Activated T-helper 17 cell treated with anti-CD3 and anti-CD28 coated beads, Interleukin-2, amount 50 U/mL, for 72 hours (primary cell): ENCODE measurements at regions not wholly inside any gene's neighbourhood (a gene's known extent, or its start where the extent isn't known, plus 50 kb on each side); places are given as distances from the start of the nearest gene placed in this dataset.

ENCODE experiments used
- ATAC-seq: fragments of 150-1000 bp; cut with Tn5 transposase; replicated peaks from 2 replicates; pipeline ENCODE4 v1.10.0; 2021; ENCODE audit warnings: mild to moderate bottlenecking, moderate library complexity
- H3K27ac Mint-ChIP-seq: one replicate; pipeline ENCODE4 v1.8.0; 2022; ENCODE audit warnings: mixed read lengths
- H3K27me3 Mint-ChIP-seq: one replicate; pipeline ENCODE4 v1.8.0; 2022; ENCODE audit warnings: mixed read lengths
- H3K36me3 Mint-ChIP-seq: one replicate; pipeline ENCODE4 v1.8.0; 2022; ENCODE audit warnings: low read depth, mild to moderate bottlenecking, mixed read lengths
- H3K4me1 Mint-ChIP-seq: one replicate; pipeline ENCODE4 v1.8.0; 2022; ENCODE audit warnings: mixed read lengths
- H3K4me3 Mint-ChIP-seq: one replicate; pipeline ENCODE4 v1.8.0; 2022; ENCODE audit warnings: mild to moderate bottlenecking, mixed read lengths
- H3K9me3 Mint-ChIP-seq: one replicate; pipeline ENCODE4 v1.8.0; 2022; ENCODE audit warnings: mixed read lengths

DNA sequence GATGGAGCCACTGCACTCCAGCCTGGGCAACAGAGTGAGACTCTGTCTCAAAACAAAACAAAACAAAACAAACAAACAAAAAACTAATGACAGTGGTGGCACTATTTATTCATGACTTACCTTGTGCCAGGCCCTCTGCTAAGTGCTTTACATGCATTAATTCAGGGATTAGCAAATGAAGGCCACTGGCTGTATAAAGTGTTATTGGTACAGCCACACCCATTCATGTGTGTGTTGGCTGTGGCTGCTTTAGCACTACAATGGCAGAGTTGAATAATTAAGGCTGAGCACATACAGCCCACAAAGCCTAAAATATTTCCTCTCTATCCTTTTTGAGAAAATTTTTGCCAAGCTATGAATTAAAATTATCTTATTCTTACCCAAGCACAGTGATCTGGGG, 531.8 kb upstream of the CDH5 start:
- no peaks in the 10 kb centered on the region for H3K9me3 Mint-ChIP-seq
- H3K36me3 Mint-ChIP-seq = no peaks in the 10 kb centered on the region
- H3K4me1 Mint-ChIP-seq = no peaks in the 10 kb centered on the region
- H3K27me3 Mint-ChIP-seq = no peaks in the 10 kb centered on the region
- no peak overlapping the region for H3K4me3 Mint-ChIP-seq
- H3K27ac Mint-ChIP-seq = no peak overlapping the region
- ATAC-seq = no peak

DNA sequence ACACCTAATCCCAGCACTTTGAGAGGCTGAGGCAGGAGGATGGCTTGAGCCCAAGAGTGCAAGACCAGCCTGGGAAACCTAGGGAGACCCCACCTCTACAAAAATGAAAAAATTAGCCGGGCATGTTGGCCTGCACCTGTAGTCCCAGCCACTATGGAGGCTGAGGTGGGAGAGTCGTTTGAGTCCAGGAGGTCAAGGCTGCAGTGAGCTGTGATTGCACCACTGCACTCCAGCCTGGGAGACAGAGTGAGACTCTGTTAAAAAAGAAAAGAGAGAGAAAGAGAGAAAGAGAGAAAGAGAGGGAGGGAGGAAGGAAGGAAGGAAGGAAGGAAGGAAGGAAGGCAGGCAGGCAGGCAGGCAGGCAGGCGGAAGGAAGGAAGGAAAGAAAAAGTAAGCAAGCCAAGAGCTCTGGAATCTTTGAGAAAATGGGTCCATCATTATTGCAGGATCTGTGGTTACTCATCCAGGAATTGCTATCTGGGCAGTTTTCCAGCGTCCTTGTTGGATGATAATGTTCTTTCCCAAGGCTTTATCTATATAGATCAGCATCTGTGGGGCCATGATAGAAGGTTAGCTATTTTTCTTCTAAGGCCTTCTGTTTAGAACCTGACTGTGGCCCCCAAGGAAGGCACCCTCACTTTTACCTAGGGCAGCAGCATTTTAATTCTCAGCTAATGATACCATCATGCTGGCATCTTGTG, 533.2 kb upstream of the CDH5 start:
- no peak overlapping the region for H3K27ac Mint-ChIP-seq
- no peaks in the 10 kb centered on the region for H3K27me3 Mint-ChIP-seq
- no peaks in the 10 kb centered on the region for H3K36me3 Mint-ChIP-seq
- ATAC-seq = no peak
- H3K4me3 Mint-ChIP-seq = no peak overlapping the region
- H3K4me1 Mint-ChIP-seq = no peaks in the 10 kb centered on the region
- no peaks in the 10 kb centered on the region for H3K9me3 Mint-ChIP-seq

DNA sequence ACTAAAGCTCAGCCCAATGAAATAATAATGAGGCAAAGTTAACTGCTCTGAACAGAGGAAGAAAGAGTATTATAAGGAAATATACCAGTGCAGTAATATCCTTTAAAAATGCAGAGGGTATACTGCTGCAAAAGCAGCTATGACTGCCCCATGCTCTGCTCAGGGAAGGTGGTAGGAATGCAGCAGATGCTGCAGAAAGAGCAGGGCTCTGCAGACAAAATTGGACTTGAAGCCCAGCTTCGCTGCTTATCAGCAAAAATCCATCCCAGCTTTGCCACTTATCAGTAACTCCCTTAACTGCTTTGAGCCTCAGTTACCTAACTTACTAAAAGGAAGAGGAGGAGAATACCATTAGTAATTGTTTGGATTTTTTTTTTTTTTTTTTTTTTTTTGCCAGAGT, 533.8 kb upstream of the CDH5 start:
- H3K27ac Mint-ChIP-seq = no peak overlapping the region
- no peak for ATAC-seq
- H3K4me1 Mint-ChIP-seq = no peaks in the 10 kb centered on the region
- peaks cover 5% of the 10 kb centered on the region for H3K27me3 Mint-ChIP-seq
- no peaks in the 10 kb centered on the region for H3K36me3 Mint-ChIP-seq
- H3K9me3 Mint-ChIP-seq = peaks cover 5% of the 10 kb centered on the region
- H3K4me3 Mint-ChIP-seq = no peak overlapping the region

DNA sequence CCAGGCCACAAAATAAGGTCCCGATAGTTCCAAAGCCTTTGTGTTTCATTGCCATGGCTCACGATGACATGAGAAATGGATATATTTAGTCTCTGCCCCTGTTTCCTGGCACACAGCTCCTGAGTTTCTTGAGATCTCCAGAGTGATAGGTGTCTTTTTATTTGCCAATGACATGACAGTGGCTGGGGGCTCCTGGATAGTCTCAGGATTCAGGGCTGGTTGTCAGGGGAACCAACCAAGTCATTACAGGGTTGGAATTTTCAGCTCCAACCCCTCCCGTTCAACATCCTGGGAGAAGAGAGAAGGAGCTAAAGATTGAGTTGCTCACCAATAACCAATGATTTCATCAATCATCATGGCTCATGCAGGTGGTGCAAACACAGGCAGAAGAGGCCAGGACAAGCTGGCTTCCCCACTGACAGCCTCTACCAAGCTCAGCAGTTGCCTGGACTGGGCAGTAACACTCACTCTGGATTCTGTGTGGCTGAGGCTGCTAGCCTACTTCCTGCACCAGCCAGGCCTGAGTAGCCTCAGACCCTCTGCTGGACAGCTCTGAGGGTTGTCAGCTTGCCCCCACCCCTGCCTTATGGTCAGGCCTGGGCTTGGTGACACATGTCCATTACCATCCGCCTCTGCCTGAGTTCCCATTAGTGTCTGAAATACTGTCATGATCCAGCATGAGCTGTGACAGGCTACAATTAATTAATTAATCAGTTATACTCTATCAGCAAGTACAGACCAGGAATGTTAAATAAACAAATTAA, 534.4 kb upstream of the CDH5 start:
- H3K4me1 Mint-ChIP-seq = no peaks in the 10 kb centered on the region

DNA sequence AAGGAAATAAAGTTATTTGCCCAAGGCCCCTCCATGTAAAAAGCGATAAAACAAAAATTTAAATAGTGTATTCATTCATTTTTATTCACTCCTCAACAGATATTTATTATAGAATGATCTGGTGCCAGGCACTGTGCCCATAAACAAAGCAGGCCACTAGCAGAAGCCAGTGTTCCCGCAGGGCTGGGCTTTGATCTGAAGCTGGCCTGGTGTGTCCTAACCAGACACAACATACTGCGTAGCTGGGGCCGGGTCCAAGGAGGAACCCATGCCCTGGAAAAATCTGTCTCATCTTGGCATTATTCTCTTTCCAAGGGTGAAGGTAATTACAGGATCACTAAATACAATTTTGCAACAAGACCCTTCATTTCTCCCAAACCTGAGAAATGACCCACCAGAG, 537.4 kb upstream of the CDH5 start:
- H3K27ac Mint-ChIP-seq = no peak overlapping the region
- no peaks in the 10 kb centered on the region for H3K36me3 Mint-ChIP-seq
- no peaks in the 10 kb centered on the region for H3K4me1 Mint-ChIP-seq
- H3K27me3 Mint-ChIP-seq = peaks cover 10% of the 10 kb centered on the region
- ATAC-seq = no peak
- peaks cover 14% of the 10 kb centered on the region for H3K9me3 Mint-ChIP-seq
- no peak overlapping the region for H3K4me3 Mint-ChIP-seq

More for the DNA sequence above, 534.4 kb upstream of the CDH5 start:
- no peak overlapping the region for H3K4me3 Mint-ChIP-seq
- H3K27me3 Mint-ChIP-seq = peaks cover 9% of the 10 kb centered on the region
- H3K9me3 Mint-ChIP-seq = peaks cover 8% of the 10 kb centered on the region
- ATAC-seq = no peak
- H3K36me3 Mint-ChIP-seq = no peaks in the 10 kb centered on the region
- no peak overlapping the region for H3K27ac Mint-ChIP-seq

DNA sequence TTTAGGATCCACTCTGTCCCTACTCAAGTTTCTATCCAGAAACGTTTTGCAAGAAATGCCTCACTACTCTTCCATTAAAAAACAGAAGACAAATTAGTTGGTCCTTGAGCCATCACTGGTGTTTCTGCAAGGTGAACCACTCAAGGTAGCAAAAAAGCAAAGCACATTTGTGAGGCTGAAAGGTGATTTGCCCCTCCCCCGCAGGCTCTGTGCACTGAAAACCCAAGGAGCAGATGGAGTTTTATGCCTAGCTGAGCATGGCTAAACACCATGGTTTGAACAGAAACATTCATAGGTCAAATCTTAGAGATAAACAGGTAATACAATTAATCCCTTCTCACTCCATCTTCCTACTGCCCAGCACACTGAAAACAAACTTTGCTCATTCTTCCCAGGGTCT, 538.2 kb upstream of the CDH5 start:
- peaks cover 10% of the 10 kb centered on the region for H3K27me3 Mint-ChIP-seq
- no peaks in the 10 kb centered on the region for H3K36me3 Mint-ChIP-seq
- H3K4me3 Mint-ChIP-seq = no peak overlapping the region
- H3K27ac Mint-ChIP-seq = no peak overlapping the region
- no peak for ATAC-seq
- H3K9me3 Mint-ChIP-seq = peaks cover 14% of the 10 kb centered on the region
- no peaks in the 10 kb centered on the region for H3K4me1 Mint-ChIP-seq

DNA sequence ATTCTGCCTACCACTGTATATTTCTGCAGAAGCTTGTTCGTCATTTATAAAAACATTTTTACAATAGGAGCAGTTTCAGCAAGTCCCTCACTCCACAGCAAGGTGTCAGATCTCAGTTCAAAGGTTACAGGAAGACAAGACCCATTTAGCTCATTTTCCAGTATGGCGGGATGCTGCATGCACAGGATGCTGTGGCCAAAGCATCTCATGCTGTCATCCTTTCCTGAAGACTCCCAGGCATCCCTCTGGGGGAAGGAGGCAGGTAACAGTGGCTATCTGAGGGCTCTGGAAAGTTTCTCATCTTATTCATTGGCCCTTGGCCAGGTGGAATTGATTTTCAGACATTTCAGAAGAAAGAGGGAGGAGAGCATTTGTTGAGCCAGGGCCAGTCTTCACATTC, 539.3 kb upstream of the CDH5 start:
- no peaks in the 10 kb centered on the region for H3K4me1 Mint-ChIP-seq
- H3K27me3 Mint-ChIP-seq = peaks cover 10% of the 10 kb centered on the region
- H3K4me3 Mint-ChIP-seq = no peak overlapping the region
- no peaks in the 10 kb centered on the region for H3K36me3 Mint-ChIP-seq
- peaks cover 14% of the 10 kb centered on the region for H3K9me3 Mint-ChIP-seq
- ATAC-seq = no peak
- no peak overlapping the region for H3K27ac Mint-ChIP-seq

DNA sequence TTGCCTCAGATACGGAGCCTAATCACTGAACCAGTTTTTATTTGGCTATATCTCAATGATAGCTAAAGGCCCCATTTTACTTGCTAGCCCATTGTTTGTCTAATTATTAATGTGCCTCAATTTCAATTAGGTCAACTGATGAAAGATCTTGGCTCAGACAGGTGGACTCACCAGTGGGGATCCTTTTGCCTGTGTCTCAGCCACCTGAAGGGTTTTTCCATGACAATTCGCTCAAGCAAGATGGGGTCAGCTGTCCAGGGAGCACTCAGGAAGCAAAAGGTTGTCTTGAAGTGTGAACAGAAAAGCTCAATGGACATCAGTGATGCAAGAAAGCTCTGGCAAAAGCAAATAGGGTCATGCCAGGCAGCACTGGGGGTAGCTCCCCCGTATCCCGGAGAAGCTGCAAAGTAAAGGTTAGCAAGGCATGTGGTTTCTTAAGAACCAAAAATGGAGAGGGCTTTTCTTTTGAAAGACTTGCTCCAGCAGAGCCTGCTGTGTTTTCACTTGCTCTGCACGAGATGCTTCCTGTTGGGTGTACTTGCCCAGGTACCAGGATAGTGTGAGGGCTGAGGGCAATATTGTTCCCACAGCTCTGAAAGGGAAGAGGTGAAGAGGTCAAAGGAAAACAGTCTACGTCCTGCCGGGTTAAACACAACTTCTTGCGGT, 541.2 kb upstream of the CDH5 start:
- Mint-ChIP-seq H3K9me3 (peaks cover 14% of the 10 kb centered on the region), H3K36me3 (no peaks in the 10 kb centered on the region), H3K27ac (no peak overlapping the region), H3K4me3 (no peak overlapping the region), H3K27me3 (peaks cover 10% of the 10 kb centered on the region), H3K4me1 (no peaks in the 10 kb centered on the region)
- no peak for ATAC-seq

DNA sequence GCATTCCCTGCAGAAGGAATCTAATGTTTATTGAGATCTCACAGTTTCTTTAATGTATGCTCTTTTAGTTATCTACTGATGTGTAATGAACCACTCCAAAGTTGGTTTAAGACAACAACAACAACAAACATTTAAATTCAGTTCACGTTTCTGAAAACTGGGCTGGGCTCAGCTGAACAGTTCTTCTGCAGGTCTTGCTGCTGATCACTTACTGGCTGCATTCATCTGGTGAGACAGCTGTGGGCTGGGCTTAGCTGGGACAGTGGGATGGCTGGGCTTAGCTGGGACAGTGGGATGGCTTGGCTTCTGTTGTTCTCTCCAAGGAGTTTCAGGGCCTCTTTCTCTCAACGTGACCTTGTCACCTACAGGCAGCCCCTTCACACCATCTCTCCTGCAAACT, 544.3 kb upstream of the CDH5 start:
- Mint-ChIP-seq H3K9me3 (peaks cover 7% of the 10 kb centered on the region), H3K27me3 (peaks cover 2% of the 10 kb centered on the region), H3K4me1 (no peaks in the 10 kb centered on the region), H3K36me3 (no peaks in the 10 kb centered on the region), H3K27ac (no peak overlapping the region), H3K4me3 (no peak overlapping the region)
- no peak for ATAC-seq

DNA sequence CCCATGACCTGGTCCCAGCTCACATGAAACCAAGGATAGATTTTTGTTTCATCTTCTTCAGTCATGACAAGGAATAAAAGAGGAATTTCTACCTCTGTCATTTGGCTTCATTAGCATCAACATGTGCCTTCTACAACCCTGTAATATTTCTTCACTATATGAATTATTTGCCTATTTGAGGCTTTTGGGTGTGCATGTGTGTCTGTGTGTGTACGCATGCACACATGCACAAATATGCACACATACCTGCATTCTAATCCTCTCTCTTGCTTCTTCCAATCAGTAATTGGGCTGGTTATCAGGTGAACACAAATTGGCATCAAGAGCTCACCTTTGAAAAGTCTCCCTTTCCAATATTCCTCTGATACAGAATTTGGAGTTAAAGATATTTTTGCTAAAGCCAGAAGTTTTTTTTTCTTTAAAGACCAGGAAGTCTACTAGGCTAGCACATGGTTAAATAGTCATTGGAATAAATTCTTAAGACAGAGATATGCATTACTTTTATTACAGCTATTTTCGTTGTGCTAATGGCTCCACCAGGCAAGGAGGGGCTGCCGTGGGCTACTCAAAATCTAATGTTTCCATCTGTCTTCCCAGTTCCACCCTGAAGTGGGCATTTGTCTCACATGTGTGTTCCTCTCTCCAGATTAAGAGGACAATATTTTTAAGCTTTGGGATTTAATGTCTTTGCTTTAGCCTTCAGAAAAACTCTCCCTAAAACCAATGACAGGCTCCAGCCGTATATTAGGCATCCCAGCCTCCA, 547.2 kb upstream of the CDH5 start:
- Mint-ChIP-seq H3K4me1 (no peaks in the 10 kb centered on the region), H3K36me3 (no peaks in the 10 kb centered on the region), H3K27ac (no peak overlapping the region), H3K27me3 (no peaks in the 10 kb centered on the region), H3K9me3 (no peaks in the 10 kb centered on the region), H3K4me3 (no peak overlapping the region)
- ATAC-seq = no peak

DNA sequence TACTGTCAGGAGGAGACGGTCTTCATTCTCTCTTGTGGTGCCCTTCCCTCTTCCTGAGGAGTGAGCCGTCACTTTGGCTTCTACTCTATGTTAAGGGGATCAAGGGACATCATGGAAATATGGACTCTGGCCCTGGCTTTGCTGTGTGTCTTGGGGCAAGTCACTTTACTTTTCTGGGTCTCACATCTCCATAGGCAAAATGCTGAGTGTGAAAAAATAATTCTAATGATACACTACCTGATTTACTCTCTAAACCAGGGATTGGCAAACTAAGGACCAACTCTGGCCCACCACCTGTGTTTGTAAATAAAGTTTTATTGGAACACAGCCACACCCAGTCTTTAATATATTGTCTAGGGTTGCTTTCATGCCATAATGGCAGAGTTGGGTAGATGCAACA, 548.7 kb upstream of the CDH5 start:
- Mint-ChIP-seq H3K4me3 (no peak overlapping the region), H3K9me3 (no peaks in the 10 kb centered on the region), H3K27me3 (no peaks in the 10 kb centered on the region), H3K36me3 (no peaks in the 10 kb centered on the region), H3K27ac (no peak overlapping the region), H3K4me1 (no peaks in the 10 kb centered on the region)
- no peak for ATAC-seq

DNA sequence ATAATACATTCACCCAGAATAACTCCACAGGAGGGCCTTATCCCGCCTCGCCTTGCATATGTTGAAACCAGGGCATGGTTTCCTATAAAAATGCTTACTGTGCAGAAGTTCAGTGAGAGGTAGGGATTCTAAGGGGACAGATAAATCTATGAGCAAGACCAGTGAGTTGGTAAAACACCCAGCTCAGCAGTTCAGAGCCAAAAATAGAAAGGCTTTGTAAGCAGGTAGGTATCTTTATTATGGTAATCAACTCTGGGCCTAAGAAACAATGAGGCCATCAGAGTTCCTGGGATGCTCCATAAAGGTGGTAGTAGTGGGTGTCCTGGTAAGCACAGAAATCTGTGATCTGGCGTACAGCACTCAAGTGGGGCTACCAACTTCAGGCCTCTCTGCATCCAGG, 549.4 kb upstream of the CDH5 start:
- Mint-ChIP-seq H3K4me1 (no peaks in the 10 kb centered on the region), H3K4me3 (no peak overlapping the region), H3K36me3 (no peaks in the 10 kb centered on the region), H3K27me3 (no peaks in the 10 kb centered on the region), H3K9me3 (no peaks in the 10 kb centered on the region), H3K27ac (no peak overlapping the region)
- no peak for ATAC-seq

DNA sequence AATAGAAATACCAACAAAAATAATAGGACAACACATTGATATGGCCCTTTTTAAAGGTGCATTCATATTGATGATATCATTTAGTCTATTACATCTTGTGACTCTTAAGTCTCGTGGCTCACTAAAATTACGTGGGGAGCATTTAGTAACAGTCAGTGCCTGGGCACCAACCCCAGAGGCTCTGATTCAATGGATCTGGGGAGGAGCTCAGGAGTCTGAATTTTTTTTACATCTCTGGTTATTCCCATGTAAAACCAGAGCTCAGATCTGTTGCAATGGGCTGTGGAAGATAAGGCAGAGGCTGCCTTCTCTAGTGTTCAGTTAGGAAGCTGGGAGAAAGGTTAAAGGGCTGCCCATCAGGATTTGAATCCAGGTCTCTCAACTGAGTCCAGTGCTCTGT, 549.9 kb upstream of the CDH5 start:
- ATAC-seq = no peak
- no peaks in the 10 kb centered on the region for H3K9me3 Mint-ChIP-seq
- H3K4me3 Mint-ChIP-seq = no peak overlapping the region
- H3K27ac Mint-ChIP-seq = no peak overlapping the region
- no peaks in the 10 kb centered on the region for H3K36me3 Mint-ChIP-seq
- no peaks in the 10 kb centered on the region for H3K4me1 Mint-ChIP-seq
- H3K27me3 Mint-ChIP-seq = no peaks in the 10 kb centered on the region

DNA sequence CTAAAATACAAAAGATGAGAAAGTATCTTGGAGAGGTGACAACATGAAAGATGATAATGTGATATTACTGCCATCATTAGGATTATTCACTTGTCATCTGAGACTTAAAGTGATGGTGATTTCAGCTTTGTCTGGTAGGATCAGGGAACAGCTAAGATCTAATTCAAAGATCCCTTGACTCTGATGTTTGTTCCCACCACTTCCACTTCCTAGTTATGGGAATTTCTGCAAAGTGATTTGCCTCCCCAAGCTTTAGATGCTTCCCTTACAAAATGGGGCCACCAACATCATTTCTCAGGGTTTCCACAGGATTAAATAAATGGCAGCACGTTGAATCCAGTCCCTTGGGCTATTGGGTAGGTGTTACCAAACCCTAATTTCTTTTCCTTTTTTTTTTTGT, 550.8 kb upstream of the CDH5 start:
- no peaks in the 10 kb centered on the region for H3K36me3 Mint-ChIP-seq
- H3K4me3 Mint-ChIP-seq = no peak overlapping the region
- H3K27ac Mint-ChIP-seq = no peak overlapping the region
- ATAC-seq = no peak
- H3K4me1 Mint-ChIP-seq = no peaks in the 10 kb centered on the region
- no peaks in the 10 kb centered on the region for H3K27me3 Mint-ChIP-seq
- no peaks in the 10 kb centered on the region for H3K9me3 Mint-ChIP-seq
